Lung (tissue), 11 donors: ENCODE measurements at regions not wholly inside any gene's neighbourhood (a gene's known extent, or its start where the extent isn't known, plus 50 kb on each side); places are given as distances from the start of the nearest gene placed in this dataset.

ENCODE experiments used
- ATAC-seq: fragments of 200-7000 bp; cut with Tn5 transposase; one replicate; pipeline ENCODE4 v1.9.1; 2020; ENCODE audit warnings: moderate number of reproducible peaks; ENCODE audit not compliant: insufficient read depth, low FRiP score
- DNase-seq, 3 donors: peaks; one replicate each; pipeline ENCODE4 v3.0.0-alpha.2; 2013 to 2017
- H3K27ac ChIP-seq, 2 donors: one replicate each; pipeline ENCODE4 v1.5.1; 2013; ENCODE audit warnings: mild to moderate bottlenecking in 2 of 2, moderate library complexity in 2 of 2, control low read depth in 1 of 2, inconsistent platforms in 1 of 2, low read depth in 1 of 2, low read length in 1 of 2
- H3K27me3 ChIP-seq, 3 donors: one replicate each; pipeline ENCODE4 v1.5.1; 2013; ENCODE audit warnings: low read length in 2 of 3; ENCODE audit not compliant: control insufficient read depth in 3 of 3, insufficient read depth in 3 of 3
- H3K36me3 ChIP-seq, 4 donors: one replicate each; pipeline ENCODE4 v1.5.1; 2013; ENCODE audit warnings: low read length in 4 of 4, mild to moderate bottlenecking in 1 of 4, moderate library complexity in 1 of 4; ENCODE audit not compliant: control insufficient read depth in 4 of 4, insufficient read depth in 4 of 4
- H3K4me1 ChIP-seq, 5 donors: one replicate each; pipeline ENCODE4 v1.5.1; 2013; ENCODE audit warnings: low read length in 5 of 5, mild to moderate bottlenecking in 2 of 5, moderate library complexity in 1 of 5; ENCODE audit not compliant: control insufficient read depth in 5 of 5, insufficient read depth in 5 of 5
- H3K4me3 ChIP-seq: one replicate; pipeline ENCODE4 v1.5.1; 2013; ENCODE audit warnings: mild to moderate bottlenecking, control low read depth, moderate library complexity
- H3K9ac ChIP-seq, 2 donors: one replicate each; pipeline ENCODE4 v1.5.1; 2013; ENCODE audit warnings: low read length in 2 of 2, control low read depth in 1 of 2; ENCODE audit not compliant: insufficient read depth in 1 of 2
- H3K9me3 ChIP-seq, 4 donors: one replicate each; pipeline ENCODE4 v1.5.1; 2013; ENCODE audit warnings: low read length in 3 of 4, mild to moderate bottlenecking in 1 of 4, moderate library complexity in 1 of 4; ENCODE audit not compliant: control insufficient read depth in 4 of 4, insufficient read depth in 3 of 4
- WGBS, 2 donors: extraction: QIAGEN DNeasy Blood & Tissue Kit; methylation state at CpG; one replicate each; pipeline ENCODE4 v1.1.7; 2013; 5-methylcytosine and 5-hydroxymethylcytosine counted together
- TF ChIP-seq, protein P1 (sequence below): IDR thresholded peaks from 2 replicates; pipeline ENCODE4 v1.5.1; 2012; ENCODE audit warnings: mild to moderate bottlenecking; ENCODE audit errors: control extremely low read depth, extremely low read depth
- donor health status: control.
- donor health status: control.
- donor health status: Bipolar disorder and iron deficiency.
- donor health status: healthy.
- donor health status: DM: yes; HTN: yes; CAD: no.

DNA sequence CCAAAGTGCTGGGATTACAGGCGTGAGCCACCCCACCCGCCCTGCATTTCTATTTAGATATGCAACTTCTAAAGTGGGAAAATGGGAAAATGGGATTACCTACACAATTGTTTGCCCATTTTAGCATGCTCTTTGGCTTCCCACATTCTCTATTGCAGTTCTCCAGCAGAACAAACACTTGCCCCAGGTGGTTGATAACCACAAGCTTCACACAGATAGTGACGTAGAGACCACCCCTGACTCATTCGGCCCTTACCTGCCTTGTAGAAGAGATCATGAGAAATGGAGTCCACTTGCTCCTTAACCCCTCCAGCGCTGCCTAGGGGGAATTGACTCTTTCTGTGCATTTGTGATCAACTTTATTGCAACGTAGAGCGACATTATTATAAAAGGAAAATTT lies 83.2 kb upstream of the RAP2B start:
- no peak overlapping the region for H3K4me3 ChIP-seq
- no peaks in the 10 kb centered on the region for H3K36me3 ChIP-seq
- TF ChIP-seq, protein P1, sequence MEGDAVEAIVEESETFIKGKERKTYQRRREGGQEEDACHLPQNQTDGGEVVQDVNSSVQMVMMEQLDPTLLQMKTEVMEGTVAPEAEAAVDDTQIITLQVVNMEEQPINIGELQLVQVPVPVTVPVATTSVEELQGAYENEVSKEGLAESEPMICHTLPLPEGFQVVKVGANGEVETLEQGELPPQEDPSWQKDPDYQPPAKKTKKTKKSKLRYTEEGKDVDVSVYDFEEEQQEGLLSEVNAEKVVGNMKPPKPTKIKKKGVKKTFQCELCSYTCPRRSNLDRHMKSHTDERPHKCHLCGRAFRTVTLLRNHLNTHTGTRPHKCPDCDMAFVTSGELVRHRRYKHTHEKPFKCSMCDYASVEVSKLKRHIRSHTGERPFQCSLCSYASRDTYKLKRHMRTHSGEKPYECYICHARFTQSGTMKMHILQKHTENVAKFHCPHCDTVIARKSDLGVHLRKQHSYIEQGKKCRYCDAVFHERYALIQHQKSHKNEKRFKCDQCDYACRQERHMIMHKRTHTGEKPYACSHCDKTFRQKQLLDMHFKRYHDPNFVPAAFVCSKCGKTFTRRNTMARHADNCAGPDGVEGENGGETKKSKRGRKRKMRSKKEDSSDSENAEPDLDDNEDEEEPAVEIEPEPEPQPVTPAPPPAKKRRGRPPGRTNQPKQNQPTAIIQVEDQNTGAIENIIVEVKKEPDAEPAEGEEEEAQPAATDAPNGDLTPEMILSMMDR = no peak
- no peaks in the 10 kb centered on the region for H3K27me3 ChIP-seq
- no peak overlapping the region for H3K9ac ChIP-seq
- H3K9me3 ChIP-seq = no peaks in the 10 kb centered on the region
- H3K4me1 ChIP-seq = no peaks in the 10 kb centered on the region
- ATAC-seq (no peak), DNase-seq (no peak)
- H3K27ac ChIP-seq = no peak overlapping the region
- WGBS, 2 donors = 78 to 87% methylated on average over 7 of the region's 7 CpGs

DNA sequence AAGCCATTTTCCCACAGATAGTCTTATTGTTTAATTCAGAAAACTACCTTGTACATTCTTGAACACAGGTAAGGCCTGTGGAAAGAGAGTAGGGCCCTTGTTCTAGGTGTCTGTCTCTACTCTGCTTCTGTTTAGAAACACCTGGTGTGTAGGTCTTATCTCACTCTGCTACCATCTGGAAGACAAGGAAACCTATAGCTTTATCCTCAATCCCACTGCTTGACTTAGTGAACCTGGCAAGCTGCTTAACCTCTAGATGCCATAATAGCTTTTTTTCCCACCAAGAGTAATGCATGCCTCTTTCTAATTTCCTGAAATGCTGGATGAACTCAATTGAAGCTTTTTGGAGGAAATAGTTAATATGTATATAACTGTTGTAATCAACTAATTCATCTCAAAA lies 82.6 kb upstream of the RAP2B start:
- H3K27ac ChIP-seq = no peak overlapping the region
- H3K9ac ChIP-seq = no peak overlapping the region
- no peaks in the 10 kb centered on the region for H3K9me3 ChIP-seq
- no peaks in the 10 kb centered on the region for H3K4me1 ChIP-seq
- ATAC-seq (no peak), DNase-seq (no peak)
- no peaks in the 10 kb centered on the region for H3K36me3 ChIP-seq
- no peaks in the 10 kb centered on the region for H3K27me3 ChIP-seq
- TF ChIP-seq, protein P1 = no peak
- no peak overlapping the region for H3K4me3 ChIP-seq

DNA sequence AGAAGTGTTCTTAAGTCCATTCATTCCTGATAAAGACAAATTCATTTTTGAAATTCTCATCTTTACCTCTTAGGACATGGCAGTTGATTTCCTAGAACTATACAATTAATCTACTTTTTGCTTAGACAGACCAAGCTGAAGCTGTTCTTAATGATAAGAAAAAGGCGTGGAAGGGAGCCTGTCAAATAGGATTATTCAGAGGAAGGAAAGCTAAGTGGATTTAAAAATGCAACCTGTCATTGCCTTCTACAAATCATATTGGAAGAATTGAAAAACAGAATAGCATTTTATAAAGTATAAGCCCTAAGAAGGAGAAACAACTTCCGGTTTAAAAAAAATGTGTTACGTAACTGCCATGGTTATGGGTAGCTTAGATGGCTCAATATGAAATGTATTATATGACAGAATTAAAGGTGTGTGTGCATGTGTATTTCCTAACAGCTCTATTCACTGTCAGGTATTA lies 81.2 kb upstream of the RAP2B start:
- no peaks in the 10 kb centered on the region for H3K4me1 ChIP-seq
- no peak for DNase-seq
- ATAC-seq = no peak
- H3K36me3 ChIP-seq = no peaks in the 10 kb centered on the region
- H3K27ac ChIP-seq = no peak overlapping the region
- H3K4me3 ChIP-seq = no peak overlapping the region
- WGBS, 2 donors = 46 to 72% methylated on average over 3 of the region's 3 CpGs
- no peaks in the 10 kb centered on the region for H3K9me3 ChIP-seq
- H3K9ac ChIP-seq = no peak overlapping the region
- TF ChIP-seq, protein P1 = no peak
- no peaks in the 10 kb centered on the region for H3K27me3 ChIP-seq

DNA sequence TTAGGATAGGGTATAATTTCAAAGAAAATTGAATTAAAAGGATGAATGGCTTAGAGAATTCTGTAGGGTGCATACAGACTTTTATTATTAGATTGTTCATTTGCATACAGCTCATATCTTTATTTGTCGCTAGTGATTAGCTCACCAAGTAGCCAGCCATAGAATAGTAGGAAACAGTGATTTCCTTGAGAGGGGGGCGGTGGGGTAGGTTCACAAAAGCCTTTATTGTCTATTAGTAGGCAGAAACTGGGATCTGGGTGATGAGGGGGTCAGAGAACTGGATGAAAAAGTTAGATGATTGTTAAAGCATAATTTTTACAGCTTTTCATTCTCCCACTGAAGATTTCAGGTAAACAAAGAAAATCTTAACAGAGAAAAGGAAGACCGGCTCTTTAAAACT lies 77.6 kb upstream of the RAP2B start:
- no peaks in the 10 kb centered on the region for H3K4me1 ChIP-seq
- no peak overlapping the region for H3K9ac ChIP-seq
- DNase-seq (no peak), ATAC-seq (no peak)
- no peaks in the 10 kb centered on the region for H3K27me3 ChIP-seq
- TF ChIP-seq, protein P1 = no peak
- WGBS, 2 donors = 86 to 95% methylated on average over 3 of the region's 3 CpGs
- H3K27ac ChIP-seq = no peak overlapping the region
- H3K9me3 ChIP-seq = no peaks in the 10 kb centered on the region
- H3K4me3 ChIP-seq = no peak overlapping the region
- H3K36me3 ChIP-seq = no peaks in the 10 kb centered on the region
